ENCODE measurements at regions not wholly inside any gene's neighbourhood (a gene's known extent, or its start where the extent isn't known, plus 50 kb on each side); places are given as distances from the start of the nearest gene placed in this dataset.

- DNase-seq = no peak
These were observed 85.6 kb downstream of the CD8B2 start for GRCh38 chr2:106572541-106573450.

- no peak for DNase-seq
These were observed 86.6 kb downstream of the CD8B2 start for GRCh38 chr2:106573773-106574172.

- peak; percentile 62 for DNase-seq
These were observed 88.8 kb downstream of the CD8B2 start for GRCh38 chr2:106575955-106576354.

GRCh38 chr2:106577255-106577651 lies 90.1 kb downstream of the CD8B2 start:
- DNase-seq = no peak

GRCh38 chr2:106579750-106580197 lies 92.6 kb downstream of the CD8B2 start:
- DNase-seq = no peak

- no peak for DNase-seq
These were observed 93.1 kb downstream of the CD8B2 start for GRCh38 chr2:106580241-106580640.

- DNase-seq = no peak
These were observed 94.2 kb downstream of the CD8B2 start for GRCh38 chr2:106581328-106581727.

GRCh38 chr2:106581755-106582147 lies 94.6 kb downstream of the CD8B2 start:
- DNase-seq = no peak

GRCh38 chr2:106582148-106583143 lies 95.3 kb downstream of the CD8B2 start:
- DNase-seq = peak; percentile 84

GRCh38 chr2:106584304-106584954 lies 97.3 kb downstream of the CD8B2 start:
- DNase-seq = no peak

- no peak for DNase-seq
These were observed 109.7 kb downstream of the CD8B2 start for GRCh38 chr2:106596844-106597243.

GRCh38 chr2:106599540-106599939 lies 112.4 kb downstream of the CD8B2 start:
- DNase-seq = no peak

- DNase-seq = no peak
These were observed 114.9 kb downstream of the CD8B2 start for GRCh38 chr2:106602042-106602441.

GRCh38 chr2:106606652-106607051 lies 119.5 kb downstream of the CD8B2 start:
- no peak for DNase-seq

- no peak for DNase-seq
These were observed 120.2 kb downstream of the CD8B2 start for GRCh38 chr2:106607371-106607770.

GRCh38 chr2:106609780-106610179 lies 122.6 kb downstream of the CD8B2 start:
- no peak for DNase-seq

GRCh38 chr2:106614511-106615291 lies 127.5 kb downstream of the CD8B2 start:
- DNase-seq = no peak

- no peak for DNase-seq
These were observed 131.4 kb downstream of the CD8B2 start for GRCh38 chr2:106618614-106619013.

GRCh38 chr2:106623456-106623855 lies 136.3 kb downstream of the CD8B2 start:
- no peak for DNase-seq

- DNase-seq = no peak
These were observed 137.7 kb downstream of the CD8B2 start for GRCh38 chr2:106624787-106625380.

GRCh38 chr2:106628377-106628776 lies 141.2 kb downstream of the CD8B2 start:
- no peak for DNase-seq

GRCh38 chr2:106629981-106630380 lies 142.8 kb downstream of the CD8B2 start:
- no peak for DNase-seq
